NOMO-1 treated with DMSO at 0.1 percent for 48 hours (cell line): ENCODE measurements at regions not wholly inside any gene's neighbourhood (a gene's known extent, or its start where the extent isn't known, plus 50 kb on each side); places are given as distances from the start of the nearest gene placed in this dataset.
A peak's percentile ranks its signal among the peaks of the same experiment; 100 is the strongest.

Experiments used
- DNase-seq: peaks from one replicate; lab custom pipeline; 2025; ENCODE audit not compliant: unreplicated experiment; lab: John Stamatoyannopoulos, UW

DNA sequence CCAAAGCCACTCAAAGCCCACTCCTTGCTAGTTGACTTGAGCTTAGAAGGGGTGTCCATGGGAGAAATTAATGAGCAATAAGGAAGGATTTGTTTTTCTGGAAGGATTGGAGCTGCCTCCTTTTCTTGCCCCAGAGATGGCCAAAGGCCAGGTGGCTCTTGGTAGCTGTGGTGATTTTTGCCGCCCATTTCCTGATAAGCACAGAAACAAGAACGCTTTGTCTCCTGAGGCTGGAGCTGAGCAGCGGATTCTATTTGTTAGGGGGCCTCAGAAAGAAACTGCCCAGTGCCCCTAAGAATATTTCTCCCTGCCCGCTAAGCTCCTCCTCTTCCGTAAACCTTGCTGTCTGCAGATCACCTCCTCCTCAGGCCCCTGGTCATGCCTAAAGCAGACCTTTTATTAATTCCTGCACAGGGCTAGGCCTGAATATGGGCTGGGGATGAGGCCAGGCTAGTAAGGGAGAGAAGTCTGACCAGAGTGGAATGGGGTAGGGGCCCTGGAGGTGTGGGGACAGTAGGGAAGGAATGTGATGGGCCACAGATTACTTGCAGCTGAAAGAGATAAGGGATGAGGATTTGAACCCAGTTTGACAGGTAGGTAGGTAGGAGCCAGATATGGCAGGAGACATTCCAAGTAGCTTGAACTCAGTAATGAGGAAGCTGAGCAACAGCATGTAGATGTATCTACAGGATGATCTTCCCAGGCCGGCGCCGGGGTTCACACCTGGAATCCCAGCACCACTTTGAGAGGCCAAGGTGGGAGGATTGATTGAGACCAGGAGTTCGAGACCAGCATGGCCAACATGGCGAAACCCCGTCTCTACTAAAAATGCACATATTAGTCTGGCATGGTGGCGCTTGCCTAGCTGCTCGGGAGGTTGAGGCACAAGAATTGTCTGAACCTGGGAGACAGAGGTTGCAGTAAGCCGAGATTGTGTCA is 71.2 kb upstream of the NAA20 start:
- no peak for DNase-seq

DNA sequence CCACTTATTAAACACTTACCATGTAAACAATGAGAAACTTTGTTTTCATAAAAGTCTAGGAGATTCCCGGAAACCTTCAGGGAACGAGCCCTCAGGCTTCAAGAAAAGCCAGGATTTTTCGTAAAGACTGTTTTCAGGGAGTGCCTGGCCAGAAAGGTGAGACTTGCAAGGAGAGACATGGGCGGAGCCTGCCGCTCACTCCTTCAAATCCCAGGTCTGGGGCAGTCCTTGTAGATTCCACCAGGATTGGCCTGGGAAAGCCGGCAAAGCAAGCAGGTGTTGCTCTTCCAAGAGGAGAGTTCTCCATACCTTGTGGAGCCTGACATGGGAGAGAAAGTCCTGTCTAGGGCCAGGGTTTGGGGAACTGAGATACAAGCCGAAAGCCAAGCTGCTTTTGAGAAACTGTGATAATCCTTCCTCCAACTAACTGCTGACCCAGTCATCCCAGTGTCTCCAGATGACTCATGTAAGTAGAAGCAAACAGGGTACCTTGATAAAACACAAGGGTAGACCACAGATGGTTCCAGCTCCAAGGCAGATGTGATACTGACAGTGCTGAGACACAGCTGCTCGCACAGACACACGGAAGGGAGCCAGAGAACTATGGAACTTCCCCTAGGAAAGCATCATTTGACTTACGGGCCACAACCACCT is 69.4 kb upstream of the NAA20 start:
- DNase-seq: no peak

DNA sequence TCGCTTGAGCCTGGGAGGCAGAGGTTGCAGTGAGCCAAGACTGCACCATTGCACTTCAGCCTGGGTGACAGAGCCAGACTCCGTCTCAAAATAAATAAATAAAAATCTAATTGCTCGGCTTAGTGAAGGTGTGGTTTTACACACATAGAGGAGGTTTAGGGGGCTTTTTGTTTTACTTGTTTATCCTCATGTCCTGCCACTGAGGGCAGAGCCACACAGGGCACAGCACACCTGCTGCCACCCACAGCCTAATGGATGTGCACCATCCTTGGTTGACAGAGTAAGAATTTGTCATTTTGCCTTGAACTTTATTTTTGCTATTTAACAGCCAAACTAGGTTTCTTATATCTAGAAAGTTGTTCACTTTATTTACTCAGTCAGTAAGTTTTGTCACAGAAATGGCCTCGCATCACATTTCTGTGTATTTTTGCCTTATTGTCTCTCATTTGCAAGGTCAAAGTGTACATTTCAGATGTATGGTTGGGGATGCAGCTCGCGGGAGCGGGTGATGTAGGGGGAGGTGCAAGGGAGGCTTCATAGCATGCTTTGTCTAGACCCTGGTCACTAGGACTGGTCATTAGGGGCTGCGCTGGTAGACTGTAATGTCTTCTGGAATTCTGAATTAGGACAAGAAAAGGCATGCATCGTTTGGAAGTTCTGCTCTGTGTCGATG is 67.8 kb upstream of the NAA20 start:
- no peak for DNase-seq

GRCh38 chr20:19950042-19950441 is 67.1 kb upstream of the NAA20 start:
- no peak for DNase-seq

DNA sequence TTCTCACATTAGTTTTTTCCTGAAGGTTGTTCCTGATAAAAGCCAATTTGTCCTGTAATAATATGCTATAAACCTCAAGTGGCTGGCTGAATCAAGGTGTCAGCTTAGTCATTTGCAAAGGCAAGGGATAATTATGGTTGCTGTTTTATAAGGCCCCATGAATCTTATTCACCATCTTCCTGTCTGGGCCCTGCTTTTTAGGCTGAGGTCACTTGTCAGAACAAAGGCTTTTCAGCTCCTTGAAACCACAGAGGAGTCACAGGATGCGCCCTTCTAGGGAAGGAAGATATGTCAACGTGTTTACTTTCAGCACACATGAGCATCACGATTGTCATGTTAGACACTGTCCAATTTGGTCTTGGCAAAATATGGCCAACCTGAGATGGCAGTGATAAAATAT is 64.8 kb upstream of the NAA20 start:
- DNase-seq: no peak

DNA sequence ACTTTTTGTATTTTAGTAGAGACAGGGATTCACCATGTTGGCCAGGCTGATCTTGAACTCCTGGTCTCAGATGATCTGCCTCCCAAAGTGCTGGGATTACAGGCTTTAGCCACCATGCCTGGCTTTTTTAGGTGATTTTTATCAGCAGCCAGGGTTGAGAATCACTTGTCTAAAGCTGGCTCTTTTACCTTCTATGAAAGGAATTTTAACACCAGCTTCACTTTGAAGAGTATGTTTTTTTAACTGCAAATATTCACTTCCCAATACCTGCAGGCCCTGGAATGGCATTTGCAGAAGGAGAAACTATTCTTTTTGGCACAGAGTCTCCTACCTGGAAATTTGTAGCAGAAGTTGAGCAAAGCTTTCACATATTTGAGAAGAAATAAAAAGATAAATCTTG is 63.6 kb upstream of the NAA20 start:
- DNase-seq: no peak

- DNase-seq: no peak
These were observed 60.2 kb upstream of the NAA20 start for GRCh38 chr20:19956976-19957375.

DNA sequence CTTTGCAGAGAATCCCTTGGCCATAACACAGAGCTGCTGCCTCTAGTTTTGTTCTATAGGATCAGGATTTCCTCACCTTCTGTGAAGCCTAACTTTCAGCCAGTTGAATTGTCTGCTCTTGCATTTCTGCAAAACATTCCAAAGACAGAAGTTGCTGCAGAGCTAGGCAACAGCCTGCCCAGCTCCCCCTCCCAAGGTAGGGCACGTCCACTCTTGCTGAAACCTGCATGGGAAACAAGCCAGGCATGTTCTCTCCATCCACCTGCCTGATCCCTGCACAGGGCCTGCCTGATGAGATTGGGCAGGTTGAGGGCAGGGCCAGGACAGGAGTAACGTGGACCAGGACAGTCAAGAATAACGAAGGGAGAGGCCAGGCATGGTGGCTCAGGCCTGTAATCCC is 58.9 kb upstream of the NAA20 start:
- no peak for DNase-seq

DNA sequence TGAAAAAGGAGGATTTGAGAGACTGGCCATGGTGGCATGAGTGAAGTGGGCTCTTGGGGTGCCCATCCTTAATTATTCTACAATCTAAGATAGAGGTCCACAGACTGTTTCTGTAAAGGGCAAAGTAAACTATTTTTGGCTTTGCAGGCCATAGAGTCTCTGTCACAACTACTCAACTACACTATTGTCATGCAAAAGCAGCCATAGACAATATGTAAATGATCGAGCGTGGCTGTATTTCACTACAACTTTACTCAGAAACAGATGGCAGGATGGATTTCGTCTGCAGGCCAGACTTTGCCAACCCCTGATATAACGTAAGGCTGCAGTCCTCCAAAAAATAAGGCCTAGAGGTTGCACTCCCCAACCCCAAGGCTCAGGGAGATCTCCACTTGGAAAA is 58.2 kb upstream of the NAA20 start:
- no peak for DNase-seq

DNA sequence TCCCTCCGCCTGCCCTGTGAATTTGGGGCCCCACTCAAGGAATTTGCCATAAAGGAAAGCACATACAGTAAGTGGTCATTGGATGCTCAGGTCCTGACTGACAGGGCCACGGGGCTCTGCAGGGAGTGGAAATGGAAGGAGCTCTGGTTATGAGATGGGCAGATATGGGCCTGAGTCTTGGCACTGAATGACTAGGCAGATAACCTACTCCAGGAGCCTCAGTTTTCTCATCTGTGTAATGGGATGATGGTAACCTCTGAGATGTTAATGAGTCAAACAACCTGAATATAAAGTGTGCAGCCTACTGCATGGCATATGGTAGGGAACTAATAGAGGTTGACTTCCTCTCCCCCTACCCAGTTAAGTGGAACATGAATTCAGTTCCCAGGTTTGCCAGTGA is 56.4 kb upstream of the NAA20 start:
- no peak for DNase-seq

DNA sequence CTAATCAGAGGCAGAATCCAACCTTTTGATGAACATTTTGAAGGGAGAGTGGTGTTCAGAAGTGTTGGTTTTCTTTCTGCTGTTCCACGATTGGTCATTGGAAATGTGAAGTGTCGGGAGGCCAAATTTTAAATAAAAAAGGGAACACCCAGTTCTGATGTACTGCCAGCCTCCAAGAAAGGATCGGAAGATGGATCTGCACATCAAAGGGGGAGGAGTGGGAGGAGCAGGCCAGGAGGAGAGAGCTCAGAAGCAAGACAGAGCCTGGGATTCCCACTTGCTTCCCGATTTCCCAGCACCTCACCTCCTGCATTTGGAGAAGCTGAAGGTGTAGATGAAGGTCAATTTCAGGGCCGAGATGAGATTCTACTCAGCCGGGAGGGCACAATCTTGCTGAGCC is 55.9 kb upstream of the NAA20 start:
- DNase-seq: no peak

- DNase-seq: no peak
These were observed 54.2 kb upstream of the NAA20 start for GRCh38 chr20:19962958-19963357.

DNA sequence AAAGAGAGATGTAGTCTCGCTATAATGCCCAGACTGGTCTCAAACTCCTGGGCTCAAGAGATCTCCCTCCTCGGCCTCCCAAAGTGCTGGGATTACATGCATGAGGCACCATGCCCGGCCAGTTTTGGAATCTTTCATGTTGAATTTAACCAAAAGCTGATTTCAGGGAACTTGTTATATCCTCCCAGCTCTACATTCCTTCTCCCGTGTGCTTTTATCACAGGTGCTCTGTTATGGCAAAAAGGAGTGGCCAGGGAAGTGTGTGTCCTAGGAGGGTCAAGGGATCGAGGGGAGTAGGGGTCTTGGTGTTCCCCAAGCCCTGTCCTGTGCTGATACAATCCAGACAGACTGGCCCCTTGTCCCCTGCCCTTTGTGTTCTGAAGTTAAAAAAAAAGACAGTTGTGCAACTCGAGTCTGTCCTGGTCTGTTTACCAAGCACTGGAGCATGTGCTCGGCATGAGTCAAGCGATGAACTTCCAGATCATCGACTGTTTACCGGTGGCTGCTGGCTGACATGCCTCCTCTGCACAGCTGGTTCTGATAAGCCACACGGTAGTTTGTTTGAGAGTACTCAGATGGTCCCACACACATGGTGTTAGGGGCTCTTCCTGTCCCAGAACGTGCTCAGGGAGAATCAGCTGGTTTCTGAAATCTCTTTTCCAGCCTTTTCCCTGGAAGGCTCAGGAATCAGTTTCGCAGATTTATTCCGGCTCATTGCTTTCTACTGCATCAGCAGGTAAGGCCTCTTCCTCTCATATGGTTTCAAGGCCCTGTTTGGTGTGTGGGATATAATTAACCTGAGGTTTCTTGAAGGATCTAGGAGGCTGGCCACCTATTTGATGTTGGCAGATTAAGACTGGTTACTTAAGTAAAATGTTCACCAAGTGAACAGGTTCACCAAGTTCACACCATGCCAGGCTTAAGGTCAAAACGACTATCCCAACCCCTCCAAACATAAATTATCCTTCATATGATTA is 52.6 kb upstream of the NAA20 start:
- DNase-seq: peak; percentile 31

DNA sequence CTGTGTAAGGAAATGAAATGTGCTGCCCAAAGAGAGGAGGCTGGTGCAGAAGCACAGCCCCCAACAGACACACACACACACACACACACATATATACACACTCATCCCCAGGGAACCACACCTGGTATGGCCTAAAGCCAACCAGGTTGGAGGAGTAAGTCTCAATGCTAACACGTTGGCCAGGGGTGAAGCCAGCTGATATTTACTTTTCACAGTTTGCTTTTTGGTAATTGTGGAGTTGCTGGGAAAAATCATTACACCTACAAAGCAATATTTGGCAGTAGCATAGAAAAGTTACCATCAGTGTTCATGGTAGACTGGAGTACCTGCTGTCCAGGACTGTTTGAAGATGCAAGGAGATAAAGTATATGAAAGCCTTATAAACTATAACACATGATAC is 50.3 kb upstream of the NAA20 start:
- no peak for DNase-seq
